ENCODE measurements at regions not wholly inside any gene's neighbourhood (a gene's known extent, or its start where the extent isn't known, plus 50 kb on each side); places are given as distances from the start of the nearest gene placed in this dataset.

- TF ChIP-seq CTCF (IDR thresholded peaks at IDR 0.05), result no peak
- TF ChIP-seq POLR2A (IDR thresholded peaks at IDR 0.05), result no peak
Observed at GRCh38 chr11:27248576-27249509, 114.2 kb downstream of the CCDC34 start.
